ENCODE measurements at regions not wholly inside any gene's neighbourhood (a gene's known extent, or its start where the extent isn't known, plus 50 kb on each side); places are given as distances from the start of the nearest gene placed in this dataset.

DNA sequence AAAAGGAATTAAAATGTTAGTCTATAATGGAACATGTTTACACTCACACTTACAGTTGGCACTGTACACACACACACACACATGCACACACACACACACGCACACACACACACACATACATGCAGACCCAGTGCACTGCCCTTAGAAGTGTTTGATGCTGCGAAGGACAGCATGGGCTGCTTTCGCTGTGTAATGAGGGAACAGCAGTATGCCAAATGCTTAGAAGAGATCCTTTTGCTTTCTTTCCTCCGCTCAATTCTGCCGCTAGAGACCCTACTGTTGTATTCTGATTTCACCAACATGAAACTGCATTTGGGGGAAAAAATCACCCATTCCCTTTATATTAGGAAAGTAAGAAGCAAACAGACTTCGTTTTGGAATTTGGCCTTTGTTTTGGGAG lies 217.9 kb downstream of the ENGASE start:
- Histone ChIP-seq H3K27ac (no peak overlapping the region), H3K4me1 (replicated peaks; ENCODE audit: insufficient read depth) (no peaks in the 10 kb centered on the region), H4K20me1 (ENCODE audit: insufficient read depth) (no peaks in the 10 kb centered on the region), H3F3A (ENCODE audit: insufficient read depth, low read depth) (no peaks in the 10 kb centered on the region), H3K9me2 (ENCODE audit: insufficient read depth) (no peaks in the 10 kb centered on the region), H3K79me2 (ENCODE audit: low read depth) (no peaks in the 10 kb centered on the region), H3K36me3 (ENCODE audit: low read depth) (no peaks in the 10 kb centered on the region), H3K4me3 (no peak overlapping the region), H3K9me3 (ENCODE audit: insufficient read depth, low read depth) (no peaks in the 10 kb centered on the region), H2AFZ (no peak overlapping the region), H3K4me2 (no peak overlapping the region), H3K27me3 (ENCODE audit: insufficient read depth, low read depth) (peaks cover 69% of the 10 kb centered on the region)
- no TSS peak for BruUV-seq (replicated peaks)
- no peak for DNase-seq
- CTCF ChIA-PET = no interaction called here
- intact Hi-C loops (cut with micrococcal nuclease; ENCODE audit: unreplicated experiment) = no loop called here
- POLR2A ChIA-PET (ENCODE audit: unreplicated experiment) = no interaction called here
- TF ChIP-seq, protein P1, sequence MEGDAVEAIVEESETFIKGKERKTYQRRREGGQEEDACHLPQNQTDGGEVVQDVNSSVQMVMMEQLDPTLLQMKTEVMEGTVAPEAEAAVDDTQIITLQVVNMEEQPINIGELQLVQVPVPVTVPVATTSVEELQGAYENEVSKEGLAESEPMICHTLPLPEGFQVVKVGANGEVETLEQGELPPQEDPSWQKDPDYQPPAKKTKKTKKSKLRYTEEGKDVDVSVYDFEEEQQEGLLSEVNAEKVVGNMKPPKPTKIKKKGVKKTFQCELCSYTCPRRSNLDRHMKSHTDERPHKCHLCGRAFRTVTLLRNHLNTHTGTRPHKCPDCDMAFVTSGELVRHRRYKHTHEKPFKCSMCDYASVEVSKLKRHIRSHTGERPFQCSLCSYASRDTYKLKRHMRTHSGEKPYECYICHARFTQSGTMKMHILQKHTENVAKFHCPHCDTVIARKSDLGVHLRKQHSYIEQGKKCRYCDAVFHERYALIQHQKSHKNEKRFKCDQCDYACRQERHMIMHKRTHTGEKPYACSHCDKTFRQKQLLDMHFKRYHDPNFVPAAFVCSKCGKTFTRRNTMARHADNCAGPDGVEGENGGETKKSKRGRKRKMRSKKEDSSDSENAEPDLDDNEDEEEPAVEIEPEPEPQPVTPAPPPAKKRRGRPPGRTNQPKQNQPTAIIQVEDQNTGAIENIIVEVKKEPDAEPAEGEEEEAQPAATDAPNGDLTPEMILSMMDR (conservative IDR thresholded peaks at IDR 0.05) = no peak
- no peak for TF ChIP-seq EZH2 (IDR thresholded peaks at IDR 0.05; ENCODE audit: low read depth)

DNA sequence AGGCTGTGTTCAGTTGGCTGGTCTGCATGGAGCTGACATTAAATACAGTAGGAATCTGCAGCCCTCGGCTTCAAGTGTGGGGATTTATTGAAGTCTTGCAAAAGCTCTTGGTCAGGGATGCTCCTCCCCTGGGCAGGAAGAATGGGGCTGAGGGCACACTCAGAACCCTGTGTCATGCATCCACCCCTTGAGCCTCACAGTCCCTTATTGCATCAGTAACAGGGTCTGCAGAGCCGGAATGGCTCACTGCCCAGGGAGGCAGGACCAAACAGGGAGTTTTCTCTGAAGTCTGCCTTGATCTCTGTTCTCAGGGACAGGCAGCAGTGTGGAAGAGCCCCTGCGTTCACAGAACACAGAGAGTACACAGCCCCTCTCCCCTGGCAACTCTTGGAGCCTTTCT lies 216.8 kb downstream of the ENGASE start:
- no peak overlapping the region for H3K4me2 ChIP-seq
- no peaks in the 10 kb centered on the region for H4K20me1 ChIP-seq (ENCODE audit: insufficient read depth)
- ChIA-PET CTCF (no interaction called here), POLR2A (ENCODE audit: unreplicated experiment) (no interaction called here)
- intact Hi-C loops (cut with micrococcal nuclease; ENCODE audit: unreplicated experiment) = no loop called here
- no peak for TF ChIP-seq EZH2 (IDR thresholded peaks at IDR 0.05; ENCODE audit: low read depth)
- TF ChIP-seq, protein P1 (conservative IDR thresholded peaks at IDR 0.05) = no peak
- no peak overlapping the region for H2AFZ ChIP-seq
- no peak overlapping the region for H3K4me3 ChIP-seq
- peaks cover 73% of the 10 kb centered on the region for H3K27me3 ChIP-seq (ENCODE audit: insufficient read depth, low read depth)
- no peaks in the 10 kb centered on the region for H3K36me3 ChIP-seq (ENCODE audit: low read depth)
- no peaks in the 10 kb centered on the region for H3K4me1 ChIP-seq (replicated peaks; ENCODE audit: insufficient read depth)
- no peak for DNase-seq
- no peaks in the 10 kb centered on the region for H3K79me2 ChIP-seq (ENCODE audit: low read depth)
- no peaks in the 10 kb centered on the region for H3K9me3 ChIP-seq (ENCODE audit: insufficient read depth, low read depth)
- H3F3A ChIP-seq (ENCODE audit: insufficient read depth, low read depth) = no peaks in the 10 kb centered on the region
- no peaks in the 10 kb centered on the region for H3K9me2 ChIP-seq (ENCODE audit: insufficient read depth)
- no TSS peak for BruUV-seq (replicated peaks)
- no peak overlapping the region for H3K27ac ChIP-seq

DNA sequence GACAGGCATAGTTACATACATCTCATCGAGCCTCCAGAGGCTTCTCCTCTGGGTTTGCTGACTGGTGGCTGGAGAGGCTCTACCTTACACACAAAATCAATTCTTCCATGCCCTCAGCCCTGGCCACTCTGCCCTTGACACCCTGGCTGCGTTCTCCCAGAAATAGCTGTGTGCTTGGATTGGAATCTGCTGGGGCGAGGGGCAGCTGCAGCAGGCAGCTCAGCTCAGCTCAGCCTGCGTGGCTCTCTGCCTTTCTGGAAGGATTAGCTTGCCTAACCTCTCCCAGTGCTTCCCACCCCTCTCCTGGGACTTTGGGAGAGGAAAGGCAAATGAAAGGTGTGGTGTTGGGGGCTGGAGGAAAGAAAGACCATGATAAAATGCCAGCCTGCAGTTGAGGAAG lies 216.1 kb downstream of the ENGASE start:
- Histone ChIP-seq H4K20me1 (ENCODE audit: insufficient read depth) (no peaks in the 10 kb centered on the region), H3K27me3 (ENCODE audit: insufficient read depth, low read depth) (peaks cover 76% of the 10 kb centered on the region), H3K27ac (no peak overlapping the region), H2AFZ (no peak overlapping the region), H3K9me3 (ENCODE audit: insufficient read depth, low read depth) (no peaks in the 10 kb centered on the region), H3K36me3 (ENCODE audit: low read depth) (no peaks in the 10 kb centered on the region), H3K79me2 (ENCODE audit: low read depth) (no peaks in the 10 kb centered on the region), H3F3A (ENCODE audit: insufficient read depth, low read depth) (no peaks in the 10 kb centered on the region), H3K4me1 (replicated peaks; ENCODE audit: insufficient read depth) (no peaks in the 10 kb centered on the region), H3K9me2 (ENCODE audit: insufficient read depth) (no peaks in the 10 kb centered on the region), H3K4me3 (no peak overlapping the region), H3K4me2 (no peak overlapping the region)
- CTCF ChIA-PET = no interaction called here
- TF ChIP-seq EZH2 (IDR thresholded peaks at IDR 0.05; ENCODE audit: low read depth) = no peak
- TF ChIP-seq, protein P1 (conservative IDR thresholded peaks at IDR 0.05) = no peak
- POLR2A ChIA-PET (ENCODE audit: unreplicated experiment) = no interaction called here
- intact Hi-C loops (cut with micrococcal nuclease; ENCODE audit: unreplicated experiment) = no loop called here
- DNase-seq = no peak
- no TSS peak for BruUV-seq (replicated peaks)
